ENCODE measurements at regions not wholly inside any gene's neighbourhood (a gene's known extent, or its start where the extent isn't known, plus 50 kb on each side); places are given as distances from the start of the nearest gene placed in this dataset.

GRCh38 chr10:23976275-23976674 lies 232.7 kb upstream of the KIAA1217 start:
- Histone ChIP-seq H2AFZ (ENCODE audit: low read length) (no peak overlapping the region), H3K36me3 (ENCODE audit: low read depth, low read length) (no peaks in the 10 kb centered on the region), H3K4me3 (ENCODE audit: low read length) (no peak overlapping the region), H3K9me3 (ENCODE audit: low read length) (no peaks in the 10 kb centered on the region), H3K4me2 (ENCODE audit: low read length) (no peak overlapping the region), H3K9me2 (replicated peaks; ENCODE audit: low read length) (no peaks in the 10 kb centered on the region), H3K9ac (ENCODE audit: low read length) (no peak overlapping the region), H3K4me1 (ENCODE audit: insufficient read depth, low read length) (no peaks in the 10 kb centered on the region), H3K27me3 (ENCODE audit: low read length) (peaks cover 34% of the 10 kb centered on the region), H3K27ac (ENCODE audit: low read length) (no peak overlapping the region), H3F3A (ENCODE audit: low read length, unreplicated experiment) (no peaks in the 10 kb centered on the region), H3K79me2 (ENCODE audit: low read length) (no peaks in the 10 kb centered on the region), H4K20me1 (ENCODE audit: low read length) (no peaks in the 10 kb centered on the region)
- ATAC-seq (no peak), DNase-seq (no peak)
- TF ChIP-seq EZH2phosphoT487 (IDR thresholded peaks at IDR 0.05; ENCODE audit: borderline replicate concordance, low read length) (no peak), CTCF (conservative IDR thresholded peaks at IDR 0.05; ENCODE audit: low read depth, low read length) (no peak), EZH2 (IDR thresholded peaks at IDR 0.05; ENCODE audit: low read length, unreplicated experiment) (no peak)
- BruUV-seq (replicated peaks), result no TSS peak
- intact Hi-C loops (cut with micrococcal nuclease), result no loop called here
- POLR2A ChIA-PET (ENCODE audit: unreplicated experiment), result no interaction called here
- CTCF ChIA-PET, result no interaction called here

- Histone ChIP-seq H2AFZ (ENCODE audit: low read length) (no peak overlapping the region), H3K27ac (ENCODE audit: low read length) (no peak overlapping the region), H3K4me3 (ENCODE audit: low read length) (no peak overlapping the region), H3K4me2 (ENCODE audit: low read length) (no peak overlapping the region), H4K20me1 (ENCODE audit: low read length) (no peaks in the 10 kb centered on the region), H3K9me3 (ENCODE audit: low read length) (no peaks in the 10 kb centered on the region), H3K79me2 (ENCODE audit: low read length) (no peaks in the 10 kb centered on the region), H3K9me2 (replicated peaks; ENCODE audit: low read length) (no peaks in the 10 kb centered on the region), H3F3A (ENCODE audit: low read length, unreplicated experiment) (no peaks in the 10 kb centered on the region), H3K27me3 (ENCODE audit: low read length) (peaks cover 34% of the 10 kb centered on the region), H3K4me1 (ENCODE audit: insufficient read depth, low read length) (no peaks in the 10 kb centered on the region), H3K36me3 (ENCODE audit: low read depth, low read length) (no peaks in the 10 kb centered on the region), H3K9ac (ENCODE audit: low read length) (no peak overlapping the region)
- CTCF ChIA-PET, result no interaction called here
- POLR2A ChIA-PET (ENCODE audit: unreplicated experiment), result no interaction called here
- ATAC-seq (no peak), DNase-seq (no peak)
- no TSS peak for BruUV-seq (replicated peaks)
- TF ChIP-seq CTCF (conservative IDR thresholded peaks at IDR 0.05; ENCODE audit: low read depth, low read length) (no peak), EZH2phosphoT487 (IDR thresholded peaks at IDR 0.05; ENCODE audit: borderline replicate concordance, low read length) (no peak), EZH2 (IDR thresholded peaks at IDR 0.05; ENCODE audit: low read length, unreplicated experiment) (no peak)
- intact Hi-C loops (cut with micrococcal nuclease), result no loop called here
These were observed 230.6 kb upstream of the KIAA1217 start for GRCh38 chr10:23978317-23978716.

- Histone ChIP-seq H3K27ac (ENCODE audit: low read length) (no peak overlapping the region), H3K79me2 (ENCODE audit: low read length) (no peaks in the 10 kb centered on the region), H3K4me2 (ENCODE audit: low read length) (no peak overlapping the region), H3K4me1 (ENCODE audit: insufficient read depth, low read length) (no peaks in the 10 kb centered on the region), H3K4me3 (ENCODE audit: low read length) (no peak overlapping the region), H2AFZ (ENCODE audit: low read length) (no peak overlapping the region), H3K9ac (ENCODE audit: low read length) (no peak overlapping the region), H3K27me3 (ENCODE audit: low read length) (peaks cover 33% of the 10 kb centered on the region), H3K36me3 (ENCODE audit: low read depth, low read length) (no peaks in the 10 kb centered on the region), H4K20me1 (ENCODE audit: low read length) (no peaks in the 10 kb centered on the region), H3K9me3 (ENCODE audit: low read length) (no peaks in the 10 kb centered on the region), H3F3A (ENCODE audit: low read length, unreplicated experiment) (no peaks in the 10 kb centered on the region), H3K9me2 (replicated peaks; ENCODE audit: low read length) (no peaks in the 10 kb centered on the region)
- ATAC-seq, result no peak
- POLR2A ChIA-PET (ENCODE audit: unreplicated experiment), result no interaction called here
- TF ChIP-seq EZH2phosphoT487 (IDR thresholded peaks at IDR 0.05; ENCODE audit: borderline replicate concordance, low read length) (no peak), EZH2 (IDR thresholded peaks at IDR 0.05; ENCODE audit: low read length, unreplicated experiment) (no peak), CTCF (conservative IDR thresholded peaks at IDR 0.05; ENCODE audit: low read depth, low read length) (no peak)
- CTCF ChIA-PET, result no interaction called here
- DNase-seq, result no peak
- no TSS peak for BruUV-seq (replicated peaks)
- intact Hi-C loops (cut with micrococcal nuclease), result no loop called here
These were observed 228.8 kb upstream of the KIAA1217 start for GRCh38 chr10:23980094-23980493.
